ENCODE measurements at regions not wholly inside any gene's neighbourhood (a gene's known extent, or its start where the extent isn't known, plus 50 kb on each side); places are given as distances from the start of the nearest gene placed in this dataset.

- TF ChIP-seq CTCF (IDR thresholded peaks at IDR 0.05; ENCODE audit: poor library complexity, severe bottlenecking) (no peak), REST (IDR thresholded peaks at IDR 0.05; ENCODE audit: borderline replicate concordance) (no peak), EP300 (conservative IDR thresholded peaks at IDR 0.05; ENCODE audit: poor library complexity, severe bottlenecking) (no peak)
Measured at GRCh38 chr2:180368881-180369280, 361.8 kb upstream of the CWC22 start.

All from neural cell (in vitro differentiated cells).